ENCODE measurements at regions not wholly inside any gene's neighbourhood (a gene's known extent, or its start where the extent isn't known, plus 50 kb on each side); places are given as distances from the start of the nearest gene placed in this dataset.

DNA sequence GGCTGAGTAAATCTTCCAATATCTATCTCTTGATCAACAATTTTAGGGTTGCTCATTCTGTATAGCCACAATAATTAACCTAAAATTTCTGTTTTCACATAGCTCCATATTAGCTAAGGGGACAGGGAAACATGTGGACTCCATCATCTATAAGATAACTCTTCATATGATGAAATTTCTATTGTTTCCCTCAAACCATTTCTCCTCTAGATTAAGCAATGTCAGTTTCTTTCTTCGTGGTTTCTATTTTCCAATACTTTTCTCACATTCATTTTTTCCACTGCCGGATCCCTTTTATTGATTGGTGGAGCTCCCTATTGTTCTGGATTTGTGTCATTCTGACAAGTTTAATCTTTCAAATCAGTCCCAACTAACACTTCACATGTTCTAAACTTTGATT lies 1221.3 kb upstream of the ZEB2 start:
- TF ChIP-seq, protein P1, sequence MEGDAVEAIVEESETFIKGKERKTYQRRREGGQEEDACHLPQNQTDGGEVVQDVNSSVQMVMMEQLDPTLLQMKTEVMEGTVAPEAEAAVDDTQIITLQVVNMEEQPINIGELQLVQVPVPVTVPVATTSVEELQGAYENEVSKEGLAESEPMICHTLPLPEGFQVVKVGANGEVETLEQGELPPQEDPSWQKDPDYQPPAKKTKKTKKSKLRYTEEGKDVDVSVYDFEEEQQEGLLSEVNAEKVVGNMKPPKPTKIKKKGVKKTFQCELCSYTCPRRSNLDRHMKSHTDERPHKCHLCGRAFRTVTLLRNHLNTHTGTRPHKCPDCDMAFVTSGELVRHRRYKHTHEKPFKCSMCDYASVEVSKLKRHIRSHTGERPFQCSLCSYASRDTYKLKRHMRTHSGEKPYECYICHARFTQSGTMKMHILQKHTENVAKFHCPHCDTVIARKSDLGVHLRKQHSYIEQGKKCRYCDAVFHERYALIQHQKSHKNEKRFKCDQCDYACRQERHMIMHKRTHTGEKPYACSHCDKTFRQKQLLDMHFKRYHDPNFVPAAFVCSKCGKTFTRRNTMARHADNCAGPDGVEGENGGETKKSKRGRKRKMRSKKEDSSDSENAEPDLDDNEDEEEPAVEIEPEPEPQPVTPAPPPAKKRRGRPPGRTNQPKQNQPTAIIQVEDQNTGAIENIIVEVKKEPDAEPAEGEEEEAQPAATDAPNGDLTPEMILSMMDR (IDR thresholded peaks at IDR 0.05) = no peak
- TF ChIP-seq POLR2AphosphoS5 (IDR thresholded peaks at IDR 0.05) = no peak
- TF ChIP-seq POLR2A (IDR thresholded peaks at IDR 0.05) = no peak
- TF ChIP-seq EP300 (IDR thresholded peaks at IDR 0.05) = no peak

Data from suprapubic skin (tissue), 4 donors.